ENCODE measurements at regions not wholly inside any gene's neighbourhood (a gene's known extent, or its start where the extent isn't known, plus 50 kb on each side); places are given as distances from the start of the nearest gene placed in this dataset.

- no peak for DNase-seq (ENCODE audit: extremely low read depth, low read depth)
- no peak for TF ChIP-seq CTCF (IDR thresholded peaks at IDR 0.05; ENCODE audit: low read depth, low read length)
Measured at GRCh38 chr1:188096521-188096920, 1267.8 kb downstream of the PLA2G4A start.

- no peak for TF ChIP-seq CTCF (IDR thresholded peaks at IDR 0.05; ENCODE audit: low read depth, low read length)
- DNase-seq (ENCODE audit: extremely low read depth, low read depth): no peak
Measured at GRCh38 chr1:188117436-188117835, 1288.7 kb downstream of the PLA2G4A start.

GRCh38 chr1:188122646-188123045, 1293.9 kb downstream of the PLA2G4A start:
- no peak for TF ChIP-seq CTCF (IDR thresholded peaks at IDR 0.05; ENCODE audit: low read depth, low read length)
- no peak for DNase-seq (ENCODE audit: extremely low read depth, low read depth)

- no peak for DNase-seq (ENCODE audit: extremely low read depth, low read depth)
- no peak for TF ChIP-seq CTCF (IDR thresholded peaks at IDR 0.05; ENCODE audit: low read depth, low read length)
Measured at GRCh38 chr1:188127507-188127906, 1298.8 kb downstream of the PLA2G4A start.

- DNase-seq (ENCODE audit: extremely low read depth, low read depth): no peak
- no peak for TF ChIP-seq CTCF (IDR thresholded peaks at IDR 0.05; ENCODE audit: low read depth, low read length)
Measured at GRCh38 chr1:188128761-188129160, 1300.0 kb downstream of the PLA2G4A start.

GRCh38 chr1:188129856-188130838, 1301.4 kb downstream of the PLA2G4A start:
- no peak for DNase-seq (ENCODE audit: extremely low read depth, low read depth)
- TF ChIP-seq CTCF (IDR thresholded peaks at IDR 0.05; ENCODE audit: low read depth, low read length): no peak

GRCh38 chr1:188137221-188137620, 1308.5 kb downstream of the PLA2G4A start:
- no peak for TF ChIP-seq CTCF (IDR thresholded peaks at IDR 0.05; ENCODE audit: low read depth, low read length)

More at GRCh38 chr1:188137221-188137620, 1308.5 kb downstream of the PLA2G4A start:
- no peak for DNase-seq (ENCODE audit: extremely low read depth, low read depth)
